ENCODE measurements at regions not wholly inside any gene's neighbourhood (a gene's known extent, or its start where the extent isn't known, plus 50 kb on each side); places are given as distances from the start of the nearest gene placed in this dataset.

GRCh38 chr4:187188741-187189140 is 465.1 kb upstream of the FAT1 start:
- H3K9me3 ChIP-seq, result no peaks in the 10 kb centered on the region
- H3K27me3 ChIP-seq, result no peaks in the 10 kb centered on the region
- H3K4me3 ChIP-seq (ENCODE audit: low read depth, low read length), result no peak overlapping the region
- DNase-seq, result no peak
- H3K4me1 ChIP-seq, result peaks cover 7% of the 10 kb centered on the region
- no peak for TF ChIP-seq CTCF (IDR thresholded peaks at IDR 0.05; ENCODE audit: low read depth, low read length)
- H3K36me3 ChIP-seq, result no peaks in the 10 kb centered on the region

- Histone ChIP-seq H3K36me3 (no peaks in the 10 kb centered on the region), H3K9me3 (no peaks in the 10 kb centered on the region), H3K4me1 (no peaks in the 10 kb centered on the region), H3K4me3 (ENCODE audit: low read depth, low read length) (no peak overlapping the region), H3K27me3 (no peaks in the 10 kb centered on the region)
- DNase-seq, result no peak
- TF ChIP-seq CTCF (IDR thresholded peaks at IDR 0.05; ENCODE audit: low read depth, low read length), result no peak
These were observed 466.7 kb upstream of the FAT1 start for GRCh38 chr4:187190390-187190789.

GRCh38 chr4:187191676-187192075 is 468.0 kb upstream of the FAT1 start:
- TF ChIP-seq CTCF (IDR thresholded peaks at IDR 0.05; ENCODE audit: low read depth, low read length), result no peak
- Histone ChIP-seq H3K36me3 (no peaks in the 10 kb centered on the region), H3K9me3 (no peaks in the 10 kb centered on the region), H3K27me3 (no peaks in the 10 kb centered on the region), H3K4me1 (no peaks in the 10 kb centered on the region), H3K4me3 (ENCODE audit: low read depth, low read length) (no peak overlapping the region)
- no peak for DNase-seq

GRCh38 chr4:187192266-187192665 is 468.6 kb upstream of the FAT1 start:
- no peaks in the 10 kb centered on the region for H3K36me3 ChIP-seq
- no peaks in the 10 kb centered on the region for H3K9me3 ChIP-seq
- H3K4me3 ChIP-seq (ENCODE audit: low read depth, low read length), result no peak overlapping the region
- H3K27me3 ChIP-seq, result no peaks in the 10 kb centered on the region
- no peak for TF ChIP-seq CTCF (IDR thresholded peaks at IDR 0.05; ENCODE audit: low read depth, low read length)
- no peak for DNase-seq
- no peaks in the 10 kb centered on the region for H3K4me1 ChIP-seq

GRCh38 chr4:187193141-187193540 is 469.5 kb upstream of the FAT1 start:
- Histone ChIP-seq H3K4me1 (no peaks in the 10 kb centered on the region), H3K9me3 (no peaks in the 10 kb centered on the region)

GRCh38 chr4:187204389-187204918 is 480.8 kb upstream of the FAT1 start:
- Histone ChIP-seq H3K4me3 (ENCODE audit: low read depth, low read length) (no peak overlapping the region), H3K4me1 (no peaks in the 10 kb centered on the region), H3K27me3 (no peaks in the 10 kb centered on the region), H3K36me3 (no peaks in the 10 kb centered on the region), H3K9me3 (no peaks in the 10 kb centered on the region)
- no peak for TF ChIP-seq CTCF (IDR thresholded peaks at IDR 0.05; ENCODE audit: low read depth, low read length)
- DNase-seq, result no peak

More at GRCh38 chr4:187193141-187193540, 469.5 kb upstream of the FAT1 start:
- TF ChIP-seq CTCF (IDR thresholded peaks at IDR 0.05; ENCODE audit: low read depth, low read length), result no peak
- Histone ChIP-seq H3K36me3 (no peaks in the 10 kb centered on the region), H3K27me3 (no peaks in the 10 kb centered on the region), H3K4me3 (ENCODE audit: low read depth, low read length) (no peak overlapping the region)
- no peak for DNase-seq

Data from BE2C (cell line).